ENCODE measurements at regions not wholly inside any gene's neighbourhood (a gene's known extent, or its start where the extent isn't known, plus 50 kb on each side); places are given as distances from the start of the nearest gene placed in this dataset.

DNA sequence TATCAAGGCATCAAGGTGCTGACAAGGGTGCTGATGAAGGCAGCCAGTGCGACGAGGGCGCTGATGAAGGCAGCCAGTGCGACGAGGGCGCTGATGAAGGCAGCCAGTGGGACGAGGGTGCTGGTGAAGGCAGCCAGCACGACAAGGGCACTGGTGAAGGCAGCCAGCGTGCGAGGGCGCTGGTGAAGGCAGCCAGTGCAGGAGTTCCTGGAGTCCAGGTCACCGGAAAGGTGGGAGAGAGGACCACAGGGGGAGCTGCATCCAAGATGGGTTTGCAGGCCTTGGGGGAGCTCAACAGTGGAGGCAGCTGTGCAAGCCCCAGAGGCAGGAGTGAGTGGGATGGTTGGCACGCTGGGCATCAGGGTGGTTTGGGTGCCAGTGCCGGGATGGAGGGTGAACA, 176.3 kb downstream of the TBXT start:
- no peak for TF ChIP-seq BCL6 (CRISPR knock-in tag; IDR thresholded peaks at IDR 0.05)
- no peak for TF ChIP-seq MED1 (CRISPR knock-in tag; IDR thresholded peaks at IDR 0.05)
- TF ChIP-seq TCF12 (IDR thresholded peaks at IDR 0.05) = no peak
- TF ChIP-seq TCF12 (CRISPR knock-in tag; IDR thresholded peaks at IDR 0.05) = no peak
- TF ChIP-seq RAD21 (CRISPR knock-in tag; IDR thresholded peaks at IDR 0.05) = no peak
